ENCODE measurements at regions not wholly inside any gene's neighbourhood (a gene's known extent, or its start where the extent isn't known, plus 50 kb on each side); places are given as distances from the start of the nearest gene placed in this dataset.
"Not testable (repeated sequence)": the region's sequence is repeated elsewhere in the genome, so short reads cannot be mapped to it uniquely, and the experiment has no call there.

- no peak for DNase-seq
These were observed 92.7 kb downstream of the NCOR2 start for GRCh38 chr12:124474709-124475108.

DNA sequence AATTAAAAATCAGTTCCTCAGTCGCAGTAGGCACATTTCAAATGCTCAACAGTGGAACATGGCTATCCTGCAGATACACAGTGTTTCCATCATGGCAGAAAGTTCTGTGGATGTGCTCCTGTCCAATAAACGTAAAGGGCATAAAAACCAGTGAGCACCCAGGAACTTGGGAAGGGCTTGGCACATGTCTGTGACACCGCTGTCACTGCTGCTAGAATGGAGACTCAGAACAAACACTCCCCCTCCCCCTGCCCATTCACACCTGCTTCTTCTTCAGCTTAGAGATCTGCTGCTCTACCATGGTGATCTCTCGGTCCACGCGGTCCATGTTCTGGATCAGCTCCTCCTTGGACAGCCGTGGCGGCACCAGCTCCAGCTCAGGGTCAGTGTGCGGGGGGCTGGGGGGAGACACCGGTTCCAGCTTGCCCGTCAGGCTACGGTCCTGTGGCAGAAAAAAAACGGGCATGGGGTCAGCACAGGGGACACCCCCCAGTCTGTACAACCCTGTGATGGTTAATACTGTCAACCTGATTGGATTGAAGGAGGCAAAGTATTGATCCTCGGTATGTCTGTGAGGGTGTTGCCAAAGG is 94.6 kb downstream of the NCOR2 start:
- no peak for DNase-seq

DNA sequence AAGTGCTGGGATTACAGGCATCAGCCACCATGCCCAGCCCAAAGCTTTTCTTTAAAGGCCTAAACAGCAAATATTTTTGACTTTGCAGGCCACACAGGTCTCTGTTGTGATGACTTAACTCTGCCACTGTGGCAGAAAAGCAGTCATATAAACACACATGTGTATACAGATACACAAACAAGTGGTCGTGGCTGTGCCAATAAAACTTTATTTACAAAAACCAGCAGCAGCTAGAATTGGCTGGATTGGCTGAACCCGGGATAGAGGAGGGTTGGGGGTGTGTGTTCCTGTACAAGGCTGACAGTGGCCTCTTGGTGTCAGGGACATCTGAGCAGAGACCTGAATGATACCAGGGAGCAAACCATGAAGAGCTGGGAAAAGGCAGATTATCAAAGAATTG is 95.6 kb downstream of the NCOR2 start:
- DNase-seq = no peak

- no peak for DNase-seq
These were observed 96.6 kb downstream of the NCOR2 start for GRCh38 chr12:124470806-124471205.

DNA sequence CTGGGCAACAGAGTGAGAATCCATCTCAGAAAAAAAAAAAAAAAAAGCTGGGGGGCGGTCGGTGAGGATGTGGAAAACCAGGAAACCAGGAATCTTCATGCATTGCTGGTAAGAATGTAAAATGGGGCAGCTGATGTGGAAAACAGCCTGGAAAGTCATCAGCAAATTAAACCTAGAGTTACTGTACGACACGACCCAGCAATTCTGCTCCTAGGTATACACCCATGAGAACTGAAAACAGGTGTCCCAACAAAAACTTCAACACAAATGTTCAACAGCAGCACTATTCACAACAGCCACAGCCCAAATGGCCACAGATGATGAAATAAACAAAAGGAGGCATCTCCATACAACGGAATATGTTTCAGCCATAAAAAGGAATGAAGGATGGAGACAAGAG is 97.3 kb downstream of the NCOR2 start:
- DNase-seq = no peak

GRCh38 chr12:124469193-124469888 is 98.1 kb downstream of the NCOR2 start:
- DNase-seq = no peak

DNA sequence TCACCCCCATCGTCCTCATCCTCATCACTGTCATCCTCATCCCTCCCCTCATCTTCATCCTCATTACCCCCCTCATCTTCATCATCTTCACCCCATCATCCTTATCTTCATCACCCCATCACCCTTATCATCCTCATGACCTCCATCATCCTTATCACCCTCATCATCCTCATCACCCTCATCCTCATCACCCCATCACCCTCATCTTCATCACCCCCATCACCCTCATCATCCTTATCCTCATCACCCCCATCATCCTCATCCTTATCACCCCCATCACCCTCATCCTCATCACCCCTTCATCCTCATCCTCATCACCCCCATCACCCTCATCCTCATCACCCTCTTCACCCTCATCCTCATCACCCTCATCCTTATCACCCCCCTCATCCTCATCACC is 99.9 kb downstream of the NCOR2 start:
- not testable (repeated sequence) for DNase-seq

DNA sequence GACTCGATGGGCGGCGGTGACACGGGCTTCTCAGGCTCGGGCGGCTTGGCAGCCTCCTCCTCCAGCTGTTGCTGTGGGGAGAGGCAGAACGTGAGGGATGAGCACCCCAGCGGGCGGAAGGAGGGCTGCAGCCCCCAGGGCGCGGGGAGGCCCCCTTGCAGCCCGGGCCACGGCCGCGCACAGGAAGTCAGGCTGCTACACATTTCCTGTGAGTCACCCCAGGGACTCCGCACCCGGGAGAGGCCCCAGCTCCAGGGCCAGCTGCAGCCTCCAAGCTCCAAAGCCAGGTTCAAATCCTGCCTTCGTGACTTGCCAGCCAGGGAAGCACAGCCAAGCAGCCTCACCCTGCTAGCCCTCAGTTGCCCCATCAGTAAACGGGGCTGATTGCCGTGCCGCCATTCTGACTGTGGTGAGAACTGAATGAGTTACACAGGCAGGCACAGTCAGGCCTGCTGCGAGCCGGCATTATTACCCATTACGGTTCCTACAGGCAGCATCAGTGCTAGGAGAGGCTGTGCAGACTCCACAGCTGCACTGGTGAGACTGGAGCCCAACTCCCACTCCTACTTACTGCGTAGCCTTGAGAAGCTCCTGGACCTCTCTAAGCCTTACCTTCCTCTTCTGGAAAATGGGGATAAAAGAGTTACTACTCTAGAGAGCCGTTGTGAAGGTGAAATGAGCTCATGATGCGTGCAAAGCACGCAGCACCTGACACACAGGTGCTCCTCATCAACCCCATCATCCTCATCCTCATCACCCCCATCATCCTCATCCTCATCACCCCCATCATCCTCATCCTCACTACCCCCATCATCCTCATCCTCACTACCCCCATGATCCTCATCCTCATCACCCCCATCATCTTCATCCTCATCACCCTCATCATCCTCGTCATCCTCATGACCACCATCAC is 100.9 kb downstream of the NCOR2 start:
- peak; percentile 69 for DNase-seq

- no peak for DNase-seq
These were observed 101.9 kb downstream of the NCOR2 start for GRCh38 chr12:124465473-124465872.

GRCh38 chr12:124464830-124465229 is 102.6 kb downstream of the NCOR2 start:
- DNase-seq = no peak

GRCh38 chr12:124464062-124464461 is 103.3 kb downstream of the NCOR2 start:
- no peak for DNase-seq

- DNase-seq = no peak
These were observed 104.0 kb downstream of the NCOR2 start for GRCh38 chr12:124463341-124463921.

DNA sequence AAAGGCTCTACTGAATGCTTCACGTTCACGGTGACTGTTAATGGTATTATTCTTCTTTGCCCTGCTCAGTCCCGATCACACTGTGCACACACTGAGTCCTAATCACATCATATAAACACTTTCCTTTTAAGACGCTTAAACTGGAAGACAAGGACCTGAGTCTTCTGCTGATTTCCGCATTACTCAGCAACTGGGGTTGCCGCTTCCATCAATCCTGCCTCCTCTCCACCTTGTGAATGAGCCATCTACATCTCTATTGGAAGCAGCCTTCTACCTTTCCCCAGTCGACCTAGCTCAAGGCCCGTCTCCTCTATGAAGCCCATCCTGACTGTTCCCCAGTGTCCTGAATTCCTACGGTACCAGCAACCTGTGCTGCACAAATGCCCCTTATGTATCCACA is 104.7 kb downstream of the NCOR2 start:
- no peak for DNase-seq

- DNase-seq = no peak
These were observed 105.4 kb downstream of the NCOR2 start for GRCh38 chr12:124461851-124462623.

- DNase-seq = no peak
These were observed 106.2 kb downstream of the NCOR2 start for GRCh38 chr12:124461241-124461673.

GRCh38 chr12:124460771-124461170 is 106.6 kb downstream of the NCOR2 start:
- DNase-seq = no peak

GRCh38 chr12:124459852-124460645 is 107.4 kb downstream of the NCOR2 start:
- no peak for DNase-seq

GRCh38 chr12:124458992-124459851 is 108.2 kb downstream of the NCOR2 start:
- no peak for DNase-seq

DNA sequence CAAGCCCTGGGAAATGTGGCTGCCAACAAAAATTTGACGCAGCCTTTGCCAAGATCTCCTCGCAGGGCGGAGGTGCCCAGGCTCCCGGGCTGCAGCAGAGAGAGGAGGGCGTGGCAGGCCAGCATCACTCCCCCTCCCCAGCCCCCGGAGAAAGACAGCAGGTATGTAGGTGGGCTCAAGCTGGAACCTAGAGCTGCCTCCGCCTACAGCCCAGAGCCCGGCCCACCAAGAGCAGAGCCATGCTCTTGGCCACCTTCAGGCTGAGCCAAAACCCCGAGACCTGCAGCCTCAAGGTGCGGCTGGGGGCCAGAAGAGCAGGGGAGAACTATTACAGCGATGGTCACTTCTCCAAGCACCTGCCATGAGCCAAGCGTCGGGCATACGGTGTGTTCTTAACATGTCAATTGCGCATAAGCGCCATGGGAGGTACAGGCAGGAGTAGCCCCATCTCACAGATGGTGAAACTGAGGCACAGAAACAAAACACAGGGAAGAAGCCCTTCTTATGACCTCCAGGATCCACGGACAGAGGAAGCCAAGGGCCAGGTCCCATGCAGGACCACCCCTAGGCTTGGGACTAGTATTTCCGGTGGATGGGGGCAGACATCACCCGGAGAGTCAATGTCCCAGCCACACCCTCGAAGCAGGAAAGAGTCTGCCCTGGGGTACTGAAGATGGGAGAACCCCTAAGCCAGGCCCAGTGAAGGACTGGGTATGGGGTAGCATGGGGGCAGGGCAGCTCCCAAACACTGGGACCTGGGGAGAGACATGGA is 109.0 kb downstream of the NCOR2 start:
- no peak for DNase-seq
